ENCODE measurements at regions not wholly inside any gene's neighbourhood (a gene's known extent, or its start where the extent isn't known, plus 50 kb on each side); places are given as distances from the start of the nearest gene placed in this dataset.

- no peaks in the 10 kb centered on the region for H3K36me3 ChIP-seq
- peaks cover 4% of the 10 kb centered on the region for H3K9me3 ChIP-seq (ENCODE audit: severe bottlenecking)
- no peak overlapping the region for H3K4me3 ChIP-seq (ENCODE audit: low read depth, low read length)
- DNase-seq = no peak
- peak overlapping the region; percentile 70 for H3K27ac ChIP-seq
- TF ChIP-seq CTCF (IDR thresholded peaks at IDR 0.05; ENCODE audit: low read depth, low read length) = no peak
- H3K27me3 ChIP-seq (ENCODE audit: insufficient read depth, low read depth, severe bottlenecking) = no peaks in the 10 kb centered on the region
These were observed 143.0 kb upstream of the CYP1B1 start for GRCh38 chr2:38218995-38219394.

- H3K9me3 ChIP-seq (ENCODE audit: severe bottlenecking) = peaks cover 4% of the 10 kb centered on the region
- peak; percentile 66 for DNase-seq
- no peaks in the 10 kb centered on the region for H3K27me3 ChIP-seq (ENCODE audit: insufficient read depth, low read depth, severe bottlenecking)
- no peak for TF ChIP-seq CTCF (IDR thresholded peaks at IDR 0.05; ENCODE audit: low read depth, low read length)
- no peak overlapping the region for H3K4me3 ChIP-seq (ENCODE audit: low read depth, low read length)
- no peaks in the 10 kb centered on the region for H3K36me3 ChIP-seq
- peak overlapping the region; percentile 70 for H3K27ac ChIP-seq
These were observed 142.6 kb upstream of the CYP1B1 start for GRCh38 chr2:38218591-38218991.

GRCh38 chr2:38217401-38218188, 141.6 kb upstream of the CYP1B1 start:
- Histone ChIP-seq H3K27me3 (ENCODE audit: insufficient read depth, low read depth, severe bottlenecking) (no peaks in the 10 kb centered on the region), H3K27ac (peak overlapping the region; percentile 70), H3K4me3 (ENCODE audit: low read depth, low read length) (peak overlapping the region; percentile 24), H3K9me3 (ENCODE audit: severe bottlenecking) (peaks cover 4% of the 10 kb centered on the region), H3K36me3 (no peaks in the 10 kb centered on the region)
- DNase-seq = peak; percentile 92
- no peak for TF ChIP-seq CTCF (IDR thresholded peaks at IDR 0.05; ENCODE audit: low read depth, low read length)

GRCh38 chr2:38216886-38217285, 140.9 kb upstream of the CYP1B1 start:
- no peaks in the 10 kb centered on the region for H3K27me3 ChIP-seq (ENCODE audit: insufficient read depth, low read depth, severe bottlenecking)
- no peaks in the 10 kb centered on the region for H3K36me3 ChIP-seq
- H3K27ac ChIP-seq = peak overlapping the region; percentile 70
- no peak for DNase-seq
- no peak overlapping the region for H3K4me3 ChIP-seq (ENCODE audit: low read depth, low read length)
- H3K9me3 ChIP-seq (ENCODE audit: severe bottlenecking) = peaks cover 4% of the 10 kb centered on the region
- TF ChIP-seq CTCF (IDR thresholded peaks at IDR 0.05; ENCODE audit: low read depth, low read length) = no peak

DNA sequence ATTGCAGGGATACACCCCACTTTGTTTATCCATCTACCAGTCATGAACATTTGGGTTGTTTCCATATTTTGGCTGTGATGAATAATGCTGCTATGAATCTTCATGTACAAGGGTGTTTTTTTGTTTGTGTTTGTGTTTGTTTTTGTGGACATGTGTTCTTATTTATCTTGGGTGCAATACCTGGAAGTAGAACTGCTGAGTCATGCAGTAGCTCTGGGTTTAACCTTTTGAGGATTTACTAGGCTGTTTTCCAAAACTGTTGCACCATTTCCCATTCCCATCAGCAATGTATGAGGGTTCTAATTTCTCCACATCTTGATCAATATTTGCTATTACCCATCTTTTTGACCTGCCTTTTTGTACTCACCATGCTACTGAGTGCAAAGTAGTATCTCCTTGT, 140.0 kb upstream of the CYP1B1 start:
- H3K36me3 ChIP-seq = no peaks in the 10 kb centered on the region
- H3K27me3 ChIP-seq (ENCODE audit: insufficient read depth, low read depth, severe bottlenecking) = no peaks in the 10 kb centered on the region
- H3K27ac ChIP-seq = no peak overlapping the region
- no peak for TF ChIP-seq CTCF (IDR thresholded peaks at IDR 0.05; ENCODE audit: low read depth, low read length)
- no peak for DNase-seq
- peaks cover 8% of the 10 kb centered on the region for H3K9me3 ChIP-seq (ENCODE audit: severe bottlenecking)
- H3K4me3 ChIP-seq (ENCODE audit: low read depth, low read length) = no peak overlapping the region

DNA sequence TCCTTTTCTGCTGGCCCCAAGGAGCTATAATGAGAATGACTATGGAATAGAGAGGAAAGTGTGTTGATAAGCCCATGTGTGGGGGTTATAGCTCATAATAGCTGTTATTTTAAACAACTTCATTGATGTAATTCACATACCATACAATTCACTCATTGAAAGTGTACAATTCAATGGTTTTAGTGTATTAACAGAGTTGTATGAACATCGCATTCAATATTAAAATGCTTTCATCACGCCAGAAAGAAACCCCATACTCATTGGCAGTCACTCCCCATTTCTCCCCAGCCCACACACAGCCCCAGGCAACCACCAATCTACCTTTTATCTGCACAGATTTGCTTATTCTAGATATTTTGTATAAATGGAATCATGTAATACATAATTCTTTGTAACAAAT, 139.6 kb upstream of the CYP1B1 start:
- no peak for DNase-seq
- peaks cover 8% of the 10 kb centered on the region for H3K9me3 ChIP-seq (ENCODE audit: severe bottlenecking)
- no peaks in the 10 kb centered on the region for H3K27me3 ChIP-seq (ENCODE audit: insufficient read depth, low read depth, severe bottlenecking)
- no peak overlapping the region for H3K27ac ChIP-seq
- H3K4me3 ChIP-seq (ENCODE audit: low read depth, low read length) = no peak overlapping the region
- no peaks in the 10 kb centered on the region for H3K36me3 ChIP-seq
- TF ChIP-seq CTCF (IDR thresholded peaks at IDR 0.05; ENCODE audit: low read depth, low read length) = no peak
